ENCODE measurements at regions not wholly inside any gene's neighbourhood (a gene's known extent, or its start where the extent isn't known, plus 50 kb on each side); places are given as distances from the start of the nearest gene placed in this dataset.

GRCh38 chr2:144711084-144711483 is 191.2 kb upstream of the ZEB2 start:
- intact Hi-C loops (cut with DNase I), result no loop called here
- DNase-seq (no peak), ATAC-seq (ENCODE audit: low FRiP score) (no peak)
- H3K36me3 ChIP-seq (ENCODE audit: control insufficient read depth in 1 of 2, insufficient read depth in 2 of 2, low read length in 1 of 2), result no peaks in the 10 kb centered on the region
- H3K4me1 ChIP-seq (ENCODE audit: control insufficient read depth in 1 of 2, insufficient read depth in 2 of 2, low read length in 2 of 2), result peaks cover 1 to 2% of the 10 kb centered on the region in 2 donors
- H3K4me3 ChIP-seq (ENCODE audit: low read length in 2 of 2), result no peak overlapping the region
- H3K9me3 ChIP-seq (ENCODE audit: control insufficient read depth, low read length), result no peaks in the 10 kb centered on the region
- no peaks in the 10 kb centered on the region for H3K27me3 ChIP-seq (ENCODE audit: control insufficient read depth in 1 of 2, insufficient read depth in 2 of 2, low read length in 1 of 2)
- H3K27ac ChIP-seq (ENCODE audit: low read depth in 1 of 2, low read length in 2 of 2), result no peak overlapping the region

GRCh38 chr2:144708626-144709025 is 188.7 kb upstream of the ZEB2 start:
- intact Hi-C loops (cut with DNase I), result loop anchor here in 1 of 2 donors (5.0 to 10.0 kb wide), 2 partner anchors 124 to 186 kb away; partner anchors contain the start of gene ZEB2
- H3K27ac ChIP-seq (ENCODE audit: low read depth in 1 of 2, low read length in 2 of 2), result no peak overlapping the region
- no peak for DNase-seq
- 71% methylated on average over 2 of the region's 2 CpGs for WGBS, 2 donors
- H3K36me3 ChIP-seq (ENCODE audit: control insufficient read depth in 1 of 2, insufficient read depth in 2 of 2, low read length in 1 of 2), result no peaks in the 10 kb centered on the region
- H3K4me1 ChIP-seq (ENCODE audit: control insufficient read depth in 1 of 2, insufficient read depth in 2 of 2, low read length in 2 of 2), result peaks cover 1 to 5% of the 10 kb centered on the region in 2 donors
- H3K27me3 ChIP-seq (ENCODE audit: control insufficient read depth in 1 of 2, insufficient read depth in 2 of 2, low read length in 1 of 2), result no peaks in the 10 kb centered on the region
- H3K4me3 ChIP-seq (ENCODE audit: low read length in 2 of 2), result no peak overlapping the region
- H3K9me3 ChIP-seq (ENCODE audit: control insufficient read depth, low read length), result no peaks in the 10 kb centered on the region
- ATAC-seq (ENCODE audit: low FRiP score), result no peak

GRCh38 chr2:144707736-144708326 is 187.9 kb upstream of the ZEB2 start:
- no peaks in the 10 kb centered on the region for H3K9me3 ChIP-seq (ENCODE audit: control insufficient read depth, low read length)
- H3K27me3 ChIP-seq (ENCODE audit: control insufficient read depth in 1 of 2, insufficient read depth in 2 of 2, low read length in 1 of 2), result no peaks in the 10 kb centered on the region
- ATAC-seq (ENCODE audit: low FRiP score), result no peak
- no peak for DNase-seq
- peak overlapping the region in 1 of 2 donors; percentile 18 for H3K4me3 ChIP-seq (ENCODE audit: low read length in 2 of 2)
- H3K4me1 ChIP-seq (ENCODE audit: control insufficient read depth in 1 of 2, insufficient read depth in 2 of 2, low read length in 2 of 2), result peaks cover 1 to 5% of the 10 kb centered on the region in 2 donors
- intact Hi-C loops (cut with DNase I), result loop anchor here in 1 of 2 donors (5.0 to 10.0 kb wide), 2 partner anchors 123 to 186 kb away; partner anchors contain the start of gene ZEB2
- H3K27ac ChIP-seq (ENCODE audit: low read depth in 1 of 2, low read length in 2 of 2), result no peak overlapping the region
- no peaks in the 10 kb centered on the region for H3K36me3 ChIP-seq (ENCODE audit: control insufficient read depth in 1 of 2, insufficient read depth in 2 of 2, low read length in 1 of 2)
- 3 to 9% methylated on average over 9 of the region's 9 CpGs for WGBS, 2 donors

- no peak for DNase-seq
- 98 to 99% methylated on average over 4 of the region's 4 CpGs for WGBS, 2 donors
- H3K4me1 ChIP-seq (ENCODE audit: control insufficient read depth in 1 of 2, insufficient read depth in 2 of 2, low read length in 2 of 2), result peaks cover 0 to 2% of the 10 kb centered on the region in 2 donors
- H3K27me3 ChIP-seq (ENCODE audit: control insufficient read depth in 1 of 2, insufficient read depth in 2 of 2, low read length in 1 of 2), result no peaks in the 10 kb centered on the region
- intact Hi-C loops (cut with DNase I), result loop anchor here in 1 of 2 donors (5.0 to 10.0 kb wide), 2 partner anchors 122 to 184 kb away; partner anchors contain the start of gene ZEB2
- no peak overlapping the region for H3K4me3 ChIP-seq (ENCODE audit: low read length in 2 of 2)
- no peaks in the 10 kb centered on the region for H3K36me3 ChIP-seq (ENCODE audit: control insufficient read depth in 1 of 2, insufficient read depth in 2 of 2, low read length in 1 of 2)
- no peaks in the 10 kb centered on the region for H3K9me3 ChIP-seq (ENCODE audit: control insufficient read depth, low read length)
- ATAC-seq (ENCODE audit: low FRiP score), result no peak
- H3K27ac ChIP-seq (ENCODE audit: low read depth in 1 of 2, low read length in 2 of 2), result no peak overlapping the region
Observed at GRCh38 chr2:144706647-144707046, 186.7 kb upstream of the ZEB2 start.

- Histone ChIP-seq H3K4me3 (ENCODE audit: low read length in 2 of 2) (no peak overlapping the region), H3K36me3 (ENCODE audit: control insufficient read depth in 1 of 2, insufficient read depth in 2 of 2, low read length in 1 of 2) (no peaks in the 10 kb centered on the region), H3K4me1 (ENCODE audit: control insufficient read depth in 1 of 2, insufficient read depth in 2 of 2, low read length in 2 of 2) (peaks cover 0 to 2% of the 10 kb centered on the region in 2 donors), H3K9me3 (ENCODE audit: control insufficient read depth, low read length) (no peaks in the 10 kb centered on the region), H3K27ac (ENCODE audit: low read depth in 1 of 2, low read length in 2 of 2) (no peak overlapping the region), H3K27me3 (ENCODE audit: control insufficient read depth in 1 of 2, insufficient read depth in 2 of 2, low read length in 1 of 2) (no peaks in the 10 kb centered on the region)
- no peak for ATAC-seq (ENCODE audit: low FRiP score)
- intact Hi-C loops (cut with DNase I), result loop anchor here in 1 of 2 donors (5.0 to 10.0 kb wide), 2 partner anchors 121 to 183 kb away; partner anchors contain the start of gene ZEB2
- no peak for DNase-seq
- WGBS, 2 donors, result 40 to 41% methylated on average over 4 of the region's 4 CpGs
Observed at GRCh38 chr2:144705328-144706245, 185.7 kb upstream of the ZEB2 start.

- Histone ChIP-seq H3K36me3 (ENCODE audit: control insufficient read depth in 1 of 2, insufficient read depth in 2 of 2, low read length in 1 of 2) (no peaks in the 10 kb centered on the region), H3K9me3 (ENCODE audit: control insufficient read depth, low read length) (no peaks in the 10 kb centered on the region), H3K4me3 (ENCODE audit: low read length in 2 of 2) (no peak overlapping the region), H3K27me3 (ENCODE audit: control insufficient read depth in 1 of 2, insufficient read depth in 2 of 2, low read length in 1 of 2) (no peaks in the 10 kb centered on the region), H3K27ac (ENCODE audit: low read depth in 1 of 2, low read length in 2 of 2) (no peak overlapping the region), H3K4me1 (ENCODE audit: control insufficient read depth in 1 of 2, insufficient read depth in 2 of 2, low read length in 2 of 2) (peaks cover 0 to 2% of the 10 kb centered on the region in 2 donors)
- intact Hi-C loops (cut with DNase I), result loop anchor here in 1 of 2 donors (5.0 to 10.0 kb wide), 2 partner anchors 120 to 182 kb away; partner anchors contain the start of gene ZEB2
- ATAC-seq (ENCODE audit: low FRiP score), result no peak
- WGBS, 2 donors, result 95% methylated on average over 3 of the region's 3 CpGs
- DNase-seq, result no peak
Observed at GRCh38 chr2:144704709-144705095, 184.8 kb upstream of the ZEB2 start.

GRCh38 chr2:144703852-144704708 is 184.2 kb upstream of the ZEB2 start:
- 89 to 90% methylated on average over 6 of the region's 6 CpGs for WGBS, 2 donors
- ATAC-seq (ENCODE audit: low FRiP score), result peak; percentile 63

GRCh38 chr2:144702051-144702450 is 182.1 kb upstream of the ZEB2 start:
- H3K27ac ChIP-seq (ENCODE audit: low read depth in 1 of 2, low read length in 2 of 2), result no peak overlapping the region
- no peak for ATAC-seq (ENCODE audit: low FRiP score)
- 88 to 100% methylated on average over 1 of the region's 1 CpG for WGBS, 2 donors

More at GRCh38 chr2:144703852-144704708, 184.2 kb upstream of the ZEB2 start:
- Histone ChIP-seq H3K9me3 (ENCODE audit: control insufficient read depth, low read length) (no peaks in the 10 kb centered on the region), H3K27ac (ENCODE audit: low read depth in 1 of 2, low read length in 2 of 2) (no peak overlapping the region), H3K27me3 (ENCODE audit: control insufficient read depth in 1 of 2, insufficient read depth in 2 of 2, low read length in 1 of 2) (no peaks in the 10 kb centered on the region), H3K4me3 (ENCODE audit: low read length in 2 of 2) (no peak overlapping the region), H3K4me1 (ENCODE audit: control insufficient read depth in 1 of 2, insufficient read depth in 2 of 2, low read length in 2 of 2) (peaks cover 0 to 2% of the 10 kb centered on the region in 2 donors), H3K36me3 (ENCODE audit: control insufficient read depth in 1 of 2, insufficient read depth in 2 of 2, low read length in 1 of 2) (no peaks in the 10 kb centered on the region)
- intact Hi-C loops (cut with DNase I), result loop anchor here in 1 of 2 donors (10.0 kb wide), 1 partner anchor 119 kb away; no protein-coding TSS in a partner anchor
- DNase-seq, result peak in 1 of 2 donors; percentile 44

More at GRCh38 chr2:144702051-144702450, 182.1 kb upstream of the ZEB2 start:
- intact Hi-C loops (cut with DNase I), result loop anchor here in 1 of 2 donors (10.0 kb wide), 1 partner anchor 117 kb away; no protein-coding TSS in a partner anchor
- DNase-seq, result no peak
- Histone ChIP-seq H3K4me1 (ENCODE audit: control insufficient read depth in 1 of 2, insufficient read depth in 2 of 2, low read length in 2 of 2) (peaks cover 0 to 2% of the 10 kb centered on the region in 2 donors), H3K4me3 (ENCODE audit: low read length in 2 of 2) (no peak overlapping the region), H3K27me3 (ENCODE audit: control insufficient read depth in 1 of 2, insufficient read depth in 2 of 2, low read length in 1 of 2) (no peaks in the 10 kb centered on the region), H3K9me3 (ENCODE audit: control insufficient read depth, low read length) (no peaks in the 10 kb centered on the region), H3K36me3 (ENCODE audit: control insufficient read depth in 1 of 2, insufficient read depth in 2 of 2, low read length in 1 of 2) (no peaks in the 10 kb centered on the region)
